Peyer's patch (tissue), 4 donors: ENCODE measurements at regions not wholly inside any gene's neighbourhood (a gene's known extent, or its start where the extent isn't known, plus 50 kb on each side); places are given as distances from the start of the nearest gene placed in this dataset.

Experiments used
- DNase-seq, 3 donors: peaks; one replicate each; pipeline ENCODE4 v3.0.0-alpha.2; 2017 to 2019
- H3K27ac ChIP-seq, 4 donors: fragments of 200-600 bp; sonication (generic); one replicate each; pipeline ENCODE4 v1.5.1; 2016 to 2019
- H3K27me3 ChIP-seq, 2 donors: fragments of 200-600 bp; sonication (generic); one replicate each; pipeline ENCODE4 v1.5.1; 2019
- H3K36me3 ChIP-seq, 3 donors: fragments of 200-600 bp; sonication (generic); one replicate each; pipeline ENCODE4 v1.5.1; 2016 to 2019
- H3K4me1 ChIP-seq, 4 donors: fragments of 200-600 bp; sonication (generic); one replicate each; pipeline ENCODE4 v1.5.1; 2016 to 2019
- H3K4me3 ChIP-seq, 4 donors: fragments of 200-600 bp; sonication (generic); 1 replicate in 3 of 4; 2 replicates in 1 of 4; pipeline ENCODE4 v1.5.1; 2016 to 2019; ENCODE audit warnings: mild to moderate bottlenecking in 1 of 4
- H3K9me3 ChIP-seq, 4 donors: fragments of 200-600 bp; sonication (generic); one replicate each; pipeline ENCODE4 v1.5.1; 2016 to 2019; ENCODE audit warnings: mild to moderate bottlenecking in 1 of 4
- POLR2A ChIP-seq, 2 donors: fragments of 450-650 bp; IDR thresholded peaks; one replicate each; pipeline ENCODE4 v1.5.1; 2017; ENCODE audit warnings: antibody characterized with exemption in 2 of 2, mild to moderate bottlenecking in 2 of 2, moderate library complexity in 2 of 2
- small RNA-seq, 2 donors: library from RNA; depleted of rRNA; stranded (forward); fragments of <200 nt; gene quantifications; one replicate each; pipeline ENCODE3, GENCODE V24; 2016
- TF ChIP-seq, protein P1 (sequence below), 6 experiments: fragments of 450-650 bp in 4 of 6; fragments of 200-600 bp in 2 of 6; sonication (generic) in 1 of 6; IDR thresholded peaks; one replicate each; pipeline ENCODE4 v1.5.1; 2017 to 2019; ENCODE audit warnings: antibody characterized with exemption in 6 of 6, mild to moderate bottlenecking in 3 of 6, moderate library complexity in 1 of 6

DNA sequence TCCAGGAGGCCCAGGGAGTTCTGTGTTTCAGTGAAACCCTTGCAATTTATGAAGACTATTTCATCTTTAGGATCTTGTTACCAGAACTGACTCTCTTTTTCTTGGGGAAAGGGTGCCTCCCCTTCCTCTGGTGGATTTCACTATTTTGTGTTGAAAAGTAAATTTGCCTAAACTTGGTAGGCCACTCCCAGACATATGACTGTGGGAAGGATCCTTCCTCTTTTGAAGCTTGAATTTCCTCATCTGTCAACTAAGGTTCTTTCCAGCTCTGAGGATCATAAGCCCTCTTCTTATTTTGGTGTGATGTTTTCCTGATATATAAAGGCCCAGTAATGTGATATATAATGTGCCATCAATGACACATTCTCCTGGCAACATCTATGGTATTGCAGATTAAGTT lies 59.1 kb upstream of the ZFAND5 start:
- no peaks in the 10 kb centered on the region for H3K36me3 ChIP-seq
- no peaks in the 10 kb centered on the region for H3K9me3 ChIP-seq
- H3K4me3 ChIP-seq: no peak overlapping the region
- H3K27me3 ChIP-seq: no peaks in the 10 kb centered on the region
- no peaks in the 10 kb centered on the region for H3K4me1 ChIP-seq
- TF ChIP-seq, protein P1, sequence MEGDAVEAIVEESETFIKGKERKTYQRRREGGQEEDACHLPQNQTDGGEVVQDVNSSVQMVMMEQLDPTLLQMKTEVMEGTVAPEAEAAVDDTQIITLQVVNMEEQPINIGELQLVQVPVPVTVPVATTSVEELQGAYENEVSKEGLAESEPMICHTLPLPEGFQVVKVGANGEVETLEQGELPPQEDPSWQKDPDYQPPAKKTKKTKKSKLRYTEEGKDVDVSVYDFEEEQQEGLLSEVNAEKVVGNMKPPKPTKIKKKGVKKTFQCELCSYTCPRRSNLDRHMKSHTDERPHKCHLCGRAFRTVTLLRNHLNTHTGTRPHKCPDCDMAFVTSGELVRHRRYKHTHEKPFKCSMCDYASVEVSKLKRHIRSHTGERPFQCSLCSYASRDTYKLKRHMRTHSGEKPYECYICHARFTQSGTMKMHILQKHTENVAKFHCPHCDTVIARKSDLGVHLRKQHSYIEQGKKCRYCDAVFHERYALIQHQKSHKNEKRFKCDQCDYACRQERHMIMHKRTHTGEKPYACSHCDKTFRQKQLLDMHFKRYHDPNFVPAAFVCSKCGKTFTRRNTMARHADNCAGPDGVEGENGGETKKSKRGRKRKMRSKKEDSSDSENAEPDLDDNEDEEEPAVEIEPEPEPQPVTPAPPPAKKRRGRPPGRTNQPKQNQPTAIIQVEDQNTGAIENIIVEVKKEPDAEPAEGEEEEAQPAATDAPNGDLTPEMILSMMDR (IDR thresholded peaks at IDR 0.05): no peak
- TF ChIP-seq POLR2A (IDR thresholded peaks at IDR 0.05): no peak
- DNase-seq: no peak
- no peak overlapping the region for H3K27ac ChIP-seq

GRCh38 chr9:72422214-72422613 lies 57.2 kb upstream of the ZFAND5 start:
- no peaks in the 10 kb centered on the region for H3K9me3 ChIP-seq
- H3K4me3 ChIP-seq: no peak overlapping the region
- DNase-seq: no peak
- H3K4me1 ChIP-seq: no peaks in the 10 kb centered on the region
- no peaks in the 10 kb centered on the region for H3K27me3 ChIP-seq
- TF ChIP-seq POLR2A (IDR thresholded peaks at IDR 0.05): no peak
- TF ChIP-seq, protein P1 (IDR thresholded peaks at IDR 0.05): no peak
- H3K36me3 ChIP-seq: no peaks in the 10 kb centered on the region
- H3K27ac ChIP-seq: no peak overlapping the region

DNA sequence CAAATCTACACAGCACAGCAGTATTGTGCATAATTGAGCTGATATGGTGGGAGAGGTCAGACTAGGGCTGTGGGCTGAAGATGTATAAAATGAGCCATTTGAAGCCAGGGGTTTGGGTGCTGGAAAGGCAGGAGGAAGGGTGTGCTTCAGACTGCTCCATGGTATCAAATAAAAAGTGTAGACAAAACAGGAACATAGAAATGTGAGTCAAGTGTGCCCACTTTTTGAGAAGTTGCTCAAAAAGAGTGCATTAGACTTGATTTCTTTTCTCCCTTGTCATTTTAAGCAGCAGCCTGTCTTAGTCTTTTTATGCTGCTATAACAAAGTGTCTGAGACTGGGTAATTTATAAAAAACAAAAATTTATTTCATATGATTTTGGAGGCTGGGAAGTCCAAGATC lies 55.8 kb upstream of the ZFAND5 start:
- Histone ChIP-seq H3K27me3 (no peaks in the 10 kb centered on the region), H3K27ac (no peak overlapping the region), H3K4me3 (no peak overlapping the region), H3K9me3 (no peaks in the 10 kb centered on the region), H3K4me1 (no peaks in the 10 kb centered on the region), H3K36me3 (no peaks in the 10 kb centered on the region)
- DNase-seq: no peak
- TF ChIP-seq POLR2A (IDR thresholded peaks at IDR 0.05): no peak
- TF ChIP-seq, protein P1 (IDR thresholded peaks at IDR 0.05): no peak

- Histone ChIP-seq H3K36me3 (no peaks in the 10 kb centered on the region), H3K4me1 (no peaks in the 10 kb centered on the region), H3K9me3 (no peaks in the 10 kb centered on the region), H3K4me3 (no peak overlapping the region), H3K27me3 (no peaks in the 10 kb centered on the region), H3K27ac (no peak overlapping the region)
- no peak for DNase-seq
- TF ChIP-seq POLR2A (IDR thresholded peaks at IDR 0.05): no peak
- TF ChIP-seq, protein P1 (IDR thresholded peaks at IDR 0.05): no peak
Observed at GRCh38 chr9:72415948-72416347, 50.9 kb upstream of the ZFAND5 start.

DNA sequence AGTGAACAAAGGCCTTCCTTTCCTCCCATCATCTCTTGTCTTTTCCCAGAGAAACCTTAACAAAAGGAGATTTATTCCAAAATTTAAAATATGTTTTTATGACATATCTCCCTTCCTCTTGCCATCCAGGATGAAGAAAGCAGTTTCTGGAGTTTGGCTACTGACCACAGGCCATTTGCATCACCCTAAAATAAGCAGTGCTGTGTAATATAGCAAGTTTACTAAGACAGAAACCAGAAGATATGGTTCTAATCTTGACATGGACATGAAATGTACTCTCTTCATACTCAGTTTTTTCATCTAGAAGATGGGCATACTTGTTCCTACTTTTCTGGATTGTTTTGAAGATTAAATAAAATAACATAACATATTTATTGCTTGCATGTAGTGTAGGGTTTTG lies 50.2 kb upstream of the ZFAND5 start:
- Histone ChIP-seq H3K27me3 (no peaks in the 10 kb centered on the region), H3K4me3 (no peak overlapping the region), H3K27ac (no peak overlapping the region), H3K36me3 (no peaks in the 10 kb centered on the region), H3K4me1 (no peaks in the 10 kb centered on the region), H3K9me3 (no peaks in the 10 kb centered on the region)
- TF ChIP-seq, protein P1 (IDR thresholded peaks at IDR 0.05): no peak
- no peak for TF ChIP-seq POLR2A (IDR thresholded peaks at IDR 0.05)
- no peak for DNase-seq

Small RNAs in the stretch of these regions (small RNA-seq; reads per million reads assigned to genes)
- 0 reads per million in 2 donors for gene AL445646.1
